ENCODE measurements at regions not wholly inside any gene's neighbourhood (a gene's known extent, or its start where the extent isn't known, plus 50 kb on each side); places are given as distances from the start of the nearest gene placed in this dataset.

DNA sequence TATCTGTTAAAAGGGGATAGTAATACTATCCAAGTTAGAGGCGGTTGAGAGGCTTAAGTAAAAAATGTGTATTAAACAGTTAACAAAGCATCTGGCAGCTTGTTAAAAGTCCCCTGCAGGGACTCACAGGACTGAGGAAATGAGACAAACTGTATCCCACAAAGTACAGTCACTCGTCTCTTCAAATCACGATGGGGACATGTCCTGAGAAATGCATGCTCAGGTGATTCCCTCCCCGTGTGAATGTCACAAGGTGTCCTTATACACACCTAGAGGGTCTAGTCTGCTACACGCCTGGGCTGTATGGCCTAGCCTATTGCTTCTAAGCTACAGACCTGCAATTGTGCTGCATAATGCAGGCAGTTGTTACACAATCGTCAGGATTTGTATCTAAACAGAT, 237.0 kb downstream of the IRX2 start:
- TF ChIP-seq, protein P1, sequence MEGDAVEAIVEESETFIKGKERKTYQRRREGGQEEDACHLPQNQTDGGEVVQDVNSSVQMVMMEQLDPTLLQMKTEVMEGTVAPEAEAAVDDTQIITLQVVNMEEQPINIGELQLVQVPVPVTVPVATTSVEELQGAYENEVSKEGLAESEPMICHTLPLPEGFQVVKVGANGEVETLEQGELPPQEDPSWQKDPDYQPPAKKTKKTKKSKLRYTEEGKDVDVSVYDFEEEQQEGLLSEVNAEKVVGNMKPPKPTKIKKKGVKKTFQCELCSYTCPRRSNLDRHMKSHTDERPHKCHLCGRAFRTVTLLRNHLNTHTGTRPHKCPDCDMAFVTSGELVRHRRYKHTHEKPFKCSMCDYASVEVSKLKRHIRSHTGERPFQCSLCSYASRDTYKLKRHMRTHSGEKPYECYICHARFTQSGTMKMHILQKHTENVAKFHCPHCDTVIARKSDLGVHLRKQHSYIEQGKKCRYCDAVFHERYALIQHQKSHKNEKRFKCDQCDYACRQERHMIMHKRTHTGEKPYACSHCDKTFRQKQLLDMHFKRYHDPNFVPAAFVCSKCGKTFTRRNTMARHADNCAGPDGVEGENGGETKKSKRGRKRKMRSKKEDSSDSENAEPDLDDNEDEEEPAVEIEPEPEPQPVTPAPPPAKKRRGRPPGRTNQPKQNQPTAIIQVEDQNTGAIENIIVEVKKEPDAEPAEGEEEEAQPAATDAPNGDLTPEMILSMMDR (conservative IDR thresholded peaks at IDR 0.05; ENCODE audit: low read length), result no peak
- TF ChIP-seq EZH2phosphoT487 (IDR thresholded peaks at IDR 0.05; ENCODE audit: borderline replicate concordance), result no peak

All from Loucy (cell line).